HG02798 (cell line): ENCODE measurements at regions not wholly inside any gene's neighbourhood (a gene's known extent, or its start where the extent isn't known, plus 50 kb on each side); places are given as distances from the start of the nearest gene placed in this dataset.
"Not testable (repeated sequence)": the region's sequence is repeated elsewhere in the genome, so short reads cannot be mapped to it uniquely, and the experiment has no call there.

Source experiments
- ATAC-seq: cut with Tn5 transposase; IDR thresholded peaks from one replicate; pipeline ENCODE4 v1.9.1; 2021; ENCODE audit warnings: mild to moderate bottlenecking; ENCODE audit not compliant: unreplicated experiment, poor library complexity

GRCh38 chr20:54727490-54727889, 252.1 kb downstream of the DOK5 start:
- no peak for ATAC-seq

DNA sequence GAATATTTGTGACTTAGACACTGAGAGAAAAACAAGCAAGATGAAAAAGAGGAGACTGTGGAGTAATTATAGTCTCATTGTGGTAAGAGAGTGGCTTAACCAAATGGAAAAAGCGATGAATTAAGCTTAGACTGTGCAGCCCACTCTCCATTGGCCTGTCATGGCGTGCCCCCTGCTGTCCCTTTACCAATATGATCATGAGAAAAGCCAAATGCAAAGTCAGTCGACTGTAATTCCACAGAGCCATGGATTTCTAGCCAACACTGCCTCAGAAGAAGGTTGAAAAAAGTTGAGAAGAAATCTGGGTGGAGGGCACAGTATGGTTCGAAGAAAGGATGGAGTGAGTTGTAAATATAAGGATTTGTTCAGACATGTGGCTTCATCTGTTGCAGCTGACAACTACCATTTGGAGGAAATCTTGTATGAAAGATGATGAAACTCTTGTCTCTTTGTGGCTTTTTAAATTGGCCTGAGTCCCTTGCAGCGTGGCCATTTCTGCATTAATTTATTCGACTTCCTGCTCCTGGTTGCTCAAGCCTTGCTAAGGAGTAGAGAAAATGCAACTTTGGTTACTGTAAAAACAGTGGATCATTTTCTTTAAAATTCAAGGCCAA, 251.4 kb downstream of the DOK5 start:
- ATAC-seq: no peak

- ATAC-seq: not testable (repeated sequence)
These were observed 249.9 kb downstream of the DOK5 start for GRCh38 chr20:54725266-54725665.

GRCh38 chr20:54723723-54724122, 248.3 kb downstream of the DOK5 start:
- no peak for ATAC-seq

DNA sequence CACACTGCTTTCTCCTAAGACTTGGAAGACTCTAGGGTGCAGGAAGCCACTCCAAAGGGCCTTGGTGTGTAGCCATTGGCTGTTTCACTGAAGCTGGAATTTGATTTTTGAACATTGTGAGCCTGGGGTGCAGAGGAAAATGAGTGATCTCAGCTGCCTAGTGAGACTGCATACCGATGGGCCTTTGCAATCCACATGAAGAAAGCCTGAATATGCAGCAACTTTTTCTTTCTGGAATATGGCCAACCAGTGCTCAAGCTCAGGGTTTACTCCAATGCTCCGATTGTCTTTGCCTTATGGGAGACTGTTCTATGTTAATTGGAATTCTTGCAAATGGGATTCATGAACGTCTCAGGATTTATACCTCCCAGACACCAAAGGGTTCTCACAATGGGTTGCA, 242.6 kb downstream of the DOK5 start:
- no peak for ATAC-seq

DNA sequence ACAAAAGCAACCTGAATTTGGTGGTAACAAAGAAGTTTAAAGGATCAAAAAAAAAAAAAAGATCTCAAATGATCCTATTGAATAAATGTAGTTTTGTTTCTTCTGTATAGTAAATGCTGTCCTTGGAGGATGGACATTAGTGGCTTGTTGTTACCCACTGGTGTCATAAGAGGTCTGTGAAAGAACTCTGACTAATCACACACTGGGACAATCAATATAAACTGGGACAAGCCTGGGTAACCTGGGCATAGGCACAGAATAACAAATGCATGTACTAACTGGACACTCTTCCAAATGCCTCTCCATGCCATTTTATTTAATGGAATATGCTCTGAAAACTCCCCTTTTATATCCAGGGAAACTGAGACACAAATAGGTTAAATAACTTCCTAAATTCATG, 241.4 kb downstream of the DOK5 start:
- no peak for ATAC-seq

- no peak for ATAC-seq
These were observed 240.9 kb downstream of the DOK5 start for GRCh38 chr20:54716174-54716747.

GRCh38 chr20:54714817-54715216, 239.4 kb downstream of the DOK5 start:
- ATAC-seq: no peak

DNA sequence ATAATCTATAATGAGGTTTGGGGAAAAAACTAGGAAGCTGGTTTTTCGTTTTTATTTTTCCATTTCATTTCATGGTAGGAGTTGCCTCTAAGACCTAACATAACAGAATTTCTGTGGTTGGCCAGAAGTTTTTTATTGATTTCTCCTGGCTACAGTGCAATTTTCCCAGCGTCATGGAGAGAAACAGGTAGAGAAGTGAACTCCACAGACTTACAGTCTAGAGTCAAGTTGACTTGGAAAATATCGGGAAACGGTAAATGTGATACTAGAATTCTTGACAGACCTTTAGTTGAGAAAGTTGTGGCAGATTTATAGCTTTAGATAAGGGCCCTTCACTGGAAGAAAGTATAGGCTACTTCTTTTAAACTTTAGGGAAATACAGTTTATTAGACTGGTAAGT, 238.3 kb downstream of the DOK5 start:
- no peak for ATAC-seq

GRCh38 chr20:54711071-54711470, 235.7 kb downstream of the DOK5 start:
- ATAC-seq: no peak

GRCh38 chr20:54710341-54710740, 234.9 kb downstream of the DOK5 start:
- no peak for ATAC-seq

- no peak for ATAC-seq
These were observed 232.8 kb downstream of the DOK5 start for GRCh38 chr20:54708229-54708628.

GRCh38 chr20:54707801-54708200, 232.4 kb downstream of the DOK5 start:
- ATAC-seq: no peak

DNA sequence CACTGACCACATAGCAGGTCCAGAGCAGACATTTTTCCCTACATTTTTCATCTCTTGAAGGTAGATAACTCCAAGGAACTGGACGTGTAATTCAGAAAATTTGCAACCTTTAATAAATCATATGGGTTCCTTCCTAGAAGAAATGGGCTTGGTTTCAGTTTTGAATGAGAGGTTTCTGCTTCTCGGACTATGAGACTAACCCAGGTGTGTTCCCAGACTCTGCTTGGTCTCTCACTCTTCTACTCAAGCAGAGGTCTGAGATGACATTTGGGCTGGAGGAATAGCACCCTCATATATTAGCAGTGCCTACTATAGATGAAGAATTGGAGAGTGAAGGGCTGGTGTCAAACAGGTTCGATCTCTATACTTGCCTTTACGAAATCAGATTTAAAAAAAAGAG, 231.2 kb downstream of the DOK5 start:
- ATAC-seq: no peak

- no peak for ATAC-seq
These were observed 228.7 kb downstream of the DOK5 start for GRCh38 chr20:54704032-54704635.
